ENCODE measurements at regions not wholly inside any gene's neighbourhood (a gene's known extent, or its start where the extent isn't known, plus 50 kb on each side); places are given as distances from the start of the nearest gene placed in this dataset.

DNA sequence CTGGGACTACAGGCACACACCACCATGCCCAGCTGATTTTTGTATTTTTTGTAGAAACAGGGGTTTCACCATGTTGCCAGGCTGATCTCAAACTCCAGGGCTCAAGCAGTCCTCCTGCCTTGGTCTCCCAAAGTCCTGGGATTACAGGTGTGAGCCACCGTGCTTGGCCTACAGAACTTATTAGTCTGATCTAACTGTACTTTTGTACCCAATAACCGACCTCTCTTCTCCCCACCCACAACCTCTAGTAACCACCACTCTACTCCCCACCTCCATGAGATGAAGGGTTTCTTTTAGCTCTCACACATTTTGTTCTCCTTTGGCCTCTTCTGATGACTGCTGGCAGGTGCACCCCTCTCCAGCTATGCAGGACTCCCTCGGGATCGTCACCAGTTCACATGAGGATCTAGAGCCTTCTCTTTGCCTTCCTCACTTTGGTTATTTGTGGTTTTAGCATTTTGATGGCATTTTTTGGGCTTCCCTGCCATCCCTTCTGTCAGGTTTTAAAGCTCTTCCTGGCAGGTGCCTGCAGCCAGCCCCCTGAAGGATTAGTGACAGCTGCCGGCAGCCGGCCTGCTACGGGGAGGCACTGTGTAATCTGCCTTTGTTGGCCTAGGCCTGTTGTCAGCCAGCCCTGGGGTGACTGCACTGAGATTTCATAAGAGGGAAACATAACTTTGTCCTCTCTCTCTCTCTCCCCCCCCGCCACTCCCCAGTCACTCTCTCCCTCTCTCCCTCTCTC, 99.8 kb upstream of the ATP1A1 start:
- H3K36me3 Mint-ChIP-seq (ENCODE audit: insufficient read depth) = no peaks in the 10 kb centered on the region
- DNase-seq (ENCODE audit: low spot score in 2 of 2) (no peak), ATAC-seq (replicated peaks; ENCODE audit: extremely low read depth, poor library complexity, severe bottlenecking) (no peak)
- no peaks in the 10 kb centered on the region for H3K4me1 Mint-ChIP-seq
- no peaks in the 10 kb centered on the region for H3K9me3 Mint-ChIP-seq
- H3K4me3 Mint-ChIP-seq = no peak overlapping the region
- no peak overlapping the region for H3K27ac Mint-ChIP-seq (ENCODE audit: low read depth)
- no peaks in the 10 kb centered on the region for H3K27me3 Mint-ChIP-seq

GRCh38 chr1:116276532-116276931, 96.5 kb upstream of the ATP1A1 start:
- Mint-ChIP-seq H3K9me3 (no peaks in the 10 kb centered on the region), H3K4me3 (no peak overlapping the region), H3K4me1 (no peaks in the 10 kb centered on the region), H3K27me3 (peaks cover 17% of the 10 kb centered on the region), H3K36me3 (ENCODE audit: insufficient read depth) (no peaks in the 10 kb centered on the region), H3K27ac (ENCODE audit: low read depth) (no peak overlapping the region)
- ATAC-seq (replicated peaks; ENCODE audit: extremely low read depth, poor library complexity, severe bottlenecking) = no peak
- DNase-seq (ENCODE audit: low spot score in 2 of 2) = no peak

- H3K9me3 Mint-ChIP-seq = no peaks in the 10 kb centered on the region
- no peak overlapping the region for H3K4me3 Mint-ChIP-seq
- H3K27me3 Mint-ChIP-seq = peaks cover 29% of the 10 kb centered on the region
- DNase-seq (ENCODE audit: low spot score in 2 of 2) (no peak), ATAC-seq (replicated peaks; ENCODE audit: extremely low read depth, poor library complexity, severe bottlenecking) (no peak)
- no peak overlapping the region for H3K27ac Mint-ChIP-seq (ENCODE audit: low read depth)
- no peaks in the 10 kb centered on the region for H3K36me3 Mint-ChIP-seq (ENCODE audit: insufficient read depth)
- H3K4me1 Mint-ChIP-seq = no peaks in the 10 kb centered on the region
Measured at GRCh38 chr1:116277840-116278540, 95.1 kb upstream of the ATP1A1 start.

DNA sequence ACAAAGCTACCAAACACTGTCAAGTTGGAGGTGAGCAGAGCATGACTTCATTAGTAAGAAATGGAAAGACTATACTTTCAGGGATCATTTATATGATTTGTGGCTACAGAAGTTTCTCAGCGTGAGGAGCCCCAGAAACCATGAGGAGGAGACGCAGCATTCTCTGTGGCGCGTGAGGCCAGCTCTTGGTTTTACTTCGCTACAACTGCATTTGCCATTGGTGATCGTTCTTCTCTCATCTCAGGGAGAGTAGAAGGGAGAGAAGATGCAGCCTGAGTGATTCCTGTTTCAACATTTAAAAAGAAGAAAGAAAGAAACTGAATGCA, 94.5 kb upstream of the ATP1A1 start:
- Mint-ChIP-seq H3K27ac (ENCODE audit: low read depth) (no peak overlapping the region), H3K27me3 (peaks cover 34% of the 10 kb centered on the region)

DNA sequence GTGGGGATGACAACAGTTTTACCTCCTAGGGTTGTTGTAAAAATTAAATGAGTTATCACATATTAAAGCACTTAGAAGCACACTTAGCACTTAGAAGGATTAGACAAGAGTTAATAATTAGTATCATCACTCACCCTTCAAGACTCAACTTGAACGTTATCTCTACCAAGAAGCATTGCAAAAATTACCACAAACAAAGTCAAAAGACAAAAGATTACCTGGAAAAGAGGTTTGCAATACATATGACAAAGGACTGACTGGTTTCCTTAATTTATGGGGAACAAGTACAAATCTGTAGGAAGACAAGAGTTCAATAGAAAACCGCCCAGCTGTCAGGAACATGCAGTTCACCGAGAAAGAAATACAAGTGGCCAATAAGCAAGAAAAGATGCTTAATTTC, 93.3 kb upstream of the ATP1A1 start:
- Mint-ChIP-seq H3K4me3 (no peak overlapping the region), H3K27me3 (peaks cover 44% of the 10 kb centered on the region), H3K4me1 (no peaks in the 10 kb centered on the region), H3K27ac (ENCODE audit: low read depth) (no peak overlapping the region), H3K36me3 (ENCODE audit: insufficient read depth) (no peaks in the 10 kb centered on the region), H3K9me3 (no peaks in the 10 kb centered on the region)
- ATAC-seq (replicated peaks; ENCODE audit: extremely low read depth, poor library complexity, severe bottlenecking) (no peak), DNase-seq (ENCODE audit: low spot score in 2 of 2) (no peak)

More for the DNA sequence above, 94.5 kb upstream of the ATP1A1 start:
- Mint-ChIP-seq H3K4me1 (no peaks in the 10 kb centered on the region), H3K9me3 (no peaks in the 10 kb centered on the region), H3K4me3 (no peak overlapping the region), H3K36me3 (ENCODE audit: insufficient read depth) (no peaks in the 10 kb centered on the region)
- ATAC-seq (replicated peaks; ENCODE audit: extremely low read depth, poor library complexity, severe bottlenecking) (no peak), DNase-seq (ENCODE audit: low spot score in 2 of 2) (no peak)

DNA sequence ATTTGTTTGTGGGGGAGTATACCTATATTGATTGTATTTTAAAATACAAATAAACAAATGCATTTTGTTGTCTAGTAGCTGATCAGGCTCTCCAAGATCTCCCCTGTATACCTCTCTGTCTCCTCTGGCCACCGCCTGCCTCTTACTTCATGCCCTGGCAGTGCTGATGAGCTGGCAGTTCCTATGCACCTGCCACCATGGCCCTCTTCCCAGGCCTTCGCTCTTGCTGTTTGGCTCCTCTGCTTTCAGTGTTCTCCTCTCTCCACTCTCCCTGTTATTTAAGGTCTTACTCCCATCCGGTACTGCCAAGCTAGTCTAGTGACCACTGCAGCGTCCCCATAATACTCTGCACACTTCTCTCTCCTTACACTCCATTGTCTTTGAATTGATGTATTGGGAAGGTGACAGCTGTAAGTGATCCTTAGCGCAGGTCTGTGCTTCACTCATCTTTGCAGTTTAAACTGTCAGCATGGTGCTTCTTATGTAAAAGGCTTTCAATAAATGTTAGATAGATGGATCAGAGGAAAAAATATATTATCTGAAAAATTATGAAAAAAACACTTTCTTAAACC, 88.1 kb upstream of the ATP1A1 start:
- H3K36me3 Mint-ChIP-seq (ENCODE audit: insufficient read depth) = no peaks in the 10 kb centered on the region
- ATAC-seq (replicated peaks; ENCODE audit: extremely low read depth, poor library complexity, severe bottlenecking) (no peak), DNase-seq (ENCODE audit: low spot score in 2 of 2) (no peak)
- no peaks in the 10 kb centered on the region for H3K9me3 Mint-ChIP-seq
- no peak overlapping the region for H3K27ac Mint-ChIP-seq (ENCODE audit: low read depth)
- H3K4me1 Mint-ChIP-seq = peaks cover 6% of the 10 kb centered on the region
- H3K4me3 Mint-ChIP-seq = no peak overlapping the region
- H3K27me3 Mint-ChIP-seq = peaks cover 58% of the 10 kb centered on the region

GRCh38 chr1:116286541-116286971, 86.5 kb upstream of the ATP1A1 start:
- peaks cover 49% of the 10 kb centered on the region for H3K27me3 Mint-ChIP-seq
- no peak for ATAC-seq (replicated peaks; ENCODE audit: extremely low read depth, poor library complexity, severe bottlenecking)
- no peaks in the 10 kb centered on the region for H3K9me3 Mint-ChIP-seq
- peaks cover 6% of the 10 kb centered on the region for H3K4me1 Mint-ChIP-seq
- no peak overlapping the region for H3K4me3 Mint-ChIP-seq
- H3K27ac Mint-ChIP-seq (ENCODE audit: low read depth) = no peak overlapping the region
- no peak for DNase-seq (ENCODE audit: low spot score in 2 of 2)
- H3K36me3 Mint-ChIP-seq (ENCODE audit: insufficient read depth) = no peaks in the 10 kb centered on the region

- Mint-ChIP-seq H3K27me3 (peaks cover 40% of the 10 kb centered on the region), H3K9me3 (no peaks in the 10 kb centered on the region), H3K27ac (ENCODE audit: low read depth) (no peak overlapping the region), H3K36me3 (ENCODE audit: insufficient read depth) (no peaks in the 10 kb centered on the region), H3K4me3 (no peak overlapping the region), H3K4me1 (peaks cover 6% of the 10 kb centered on the region)
- ATAC-seq (replicated peaks; ENCODE audit: extremely low read depth, poor library complexity, severe bottlenecking) = no peak
- DNase-seq (ENCODE audit: low spot score in 2 of 2) = no peak
Measured at GRCh38 chr1:116287341-116288200, 85.5 kb upstream of the ATP1A1 start.

DNA sequence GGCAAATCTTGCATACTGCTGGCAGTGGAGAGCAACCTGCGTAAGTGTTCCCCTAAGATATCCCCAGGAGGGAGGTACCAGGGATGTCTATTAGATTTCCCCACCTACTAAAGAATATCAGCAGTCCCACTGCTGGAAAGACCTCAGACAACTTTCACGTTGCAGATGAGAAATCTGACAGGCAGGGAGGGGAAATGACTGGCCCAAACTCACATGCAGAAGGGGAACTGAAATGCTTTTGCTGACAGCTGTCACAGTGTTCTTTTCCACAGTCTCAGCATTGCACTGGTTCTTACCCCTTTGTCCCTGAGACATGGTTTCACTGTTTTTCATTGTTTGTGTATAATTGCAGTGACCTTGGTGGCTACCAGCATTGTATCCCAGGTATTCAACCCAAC, 84.8 kb upstream of the ATP1A1 start:
- Mint-ChIP-seq H3K9me3 (no peaks in the 10 kb centered on the region), H3K36me3 (ENCODE audit: insufficient read depth) (no peaks in the 10 kb centered on the region), H3K4me3 (no peak overlapping the region), H3K27ac (ENCODE audit: low read depth) (no peak overlapping the region), H3K4me1 (peaks cover 6% of the 10 kb centered on the region), H3K27me3 (peaks cover 34% of the 10 kb centered on the region)
- DNase-seq (ENCODE audit: low spot score in 2 of 2) (no peak), ATAC-seq (replicated peaks; ENCODE audit: extremely low read depth, poor library complexity, severe bottlenecking) (no peak)

- H3K36me3 Mint-ChIP-seq (ENCODE audit: insufficient read depth) = no peaks in the 10 kb centered on the region
- peaks cover 6% of the 10 kb centered on the region for H3K4me1 Mint-ChIP-seq
- DNase-seq (ENCODE audit: low spot score in 2 of 2) (no peak), ATAC-seq (replicated peaks; ENCODE audit: extremely low read depth, poor library complexity, severe bottlenecking) (no peak)
- no peak overlapping the region for H3K4me3 Mint-ChIP-seq
- no peaks in the 10 kb centered on the region for H3K9me3 Mint-ChIP-seq
- no peak overlapping the region for H3K27ac Mint-ChIP-seq (ENCODE audit: low read depth)
- H3K27me3 Mint-ChIP-seq = peaks cover 25% of the 10 kb centered on the region
Measured at GRCh38 chr1:116289193-116289592, 83.9 kb upstream of the ATP1A1 start.

DNA sequence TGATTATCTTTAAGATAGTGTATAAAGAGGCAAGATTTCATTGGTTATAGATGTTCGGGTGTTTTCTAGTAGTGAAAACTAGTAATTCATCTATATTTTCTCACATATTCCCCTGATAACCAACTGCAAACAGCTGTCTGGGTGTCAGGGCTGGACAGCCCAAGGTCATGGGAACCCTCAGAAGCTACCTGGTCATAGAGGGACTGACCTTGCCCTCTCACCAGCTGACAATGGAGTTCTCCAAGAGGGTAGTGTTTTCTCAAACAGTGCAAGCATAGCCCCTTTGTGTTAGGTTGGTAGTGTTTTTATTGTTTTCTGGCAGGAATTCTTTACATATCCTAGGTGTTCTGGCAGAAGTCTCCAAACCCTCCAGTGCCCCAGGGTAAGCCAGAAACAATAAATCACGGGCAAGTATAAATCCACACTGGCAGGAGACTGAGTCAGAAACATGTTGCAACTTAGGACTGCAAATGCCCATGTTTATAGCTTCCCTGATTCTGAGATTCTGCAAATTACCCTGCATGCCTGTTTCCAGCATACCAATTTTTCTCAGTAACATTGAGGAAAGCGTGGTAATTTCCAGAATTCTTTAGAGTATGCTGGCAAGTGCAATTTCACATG, 82.8 kb upstream of the ATP1A1 start:
- DNase-seq (ENCODE audit: low spot score in 2 of 2) = no peak
- Mint-ChIP-seq H3K4me1 (peaks cover 6% of the 10 kb centered on the region), H3K9me3 (no peaks in the 10 kb centered on the region), H3K4me3 (no peak overlapping the region), H3K36me3 (ENCODE audit: insufficient read depth) (no peaks in the 10 kb centered on the region), H3K27ac (ENCODE audit: low read depth) (no peak overlapping the region), H3K27me3 (peaks cover 17% of the 10 kb centered on the region)
- no peak for ATAC-seq (replicated peaks; ENCODE audit: extremely low read depth, poor library complexity, severe bottlenecking)

DNA sequence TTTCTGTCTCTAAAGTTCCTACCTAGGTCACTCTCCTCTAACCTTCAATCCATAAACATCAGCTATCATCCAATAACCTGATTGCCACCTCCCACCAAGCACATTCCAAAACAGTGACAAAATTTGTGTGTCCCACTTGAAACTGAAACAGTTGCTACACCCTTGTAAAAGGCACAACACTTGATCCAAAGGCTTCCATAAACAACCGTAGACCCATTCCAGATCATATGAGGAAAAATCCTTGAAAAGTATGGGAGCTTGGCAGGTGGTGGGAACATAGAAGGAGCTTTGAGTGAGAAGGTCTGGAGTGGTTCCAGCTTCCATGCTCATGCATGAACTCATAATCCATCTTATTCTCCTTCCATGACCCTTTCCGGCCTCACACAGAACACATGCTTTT, 82.0 kb upstream of the ATP1A1 start:
- DNase-seq (ENCODE audit: low spot score in 2 of 2) (no peak), ATAC-seq (replicated peaks; ENCODE audit: extremely low read depth, poor library complexity, severe bottlenecking) (no peak)
- Mint-ChIP-seq H3K27ac (ENCODE audit: low read depth) (no peak overlapping the region), H3K4me3 (no peak overlapping the region), H3K27me3 (peaks cover 8% of the 10 kb centered on the region), H3K36me3 (ENCODE audit: insufficient read depth) (no peaks in the 10 kb centered on the region), H3K4me1 (peaks cover 2% of the 10 kb centered on the region), H3K9me3 (no peaks in the 10 kb centered on the region)
